Left lung (tissue), 4 donors: ENCODE measurements at regions not wholly inside any gene's neighbourhood (a gene's known extent, or its start where the extent isn't known, plus 50 kb on each side); places are given as distances from the start of the nearest gene placed in this dataset.

Experiments
- ATAC-seq: fragments of 200-7000 bp; cut with Tn5 transposase; one replicate; pipeline ENCODE4 v1.9.1; 2020; ENCODE audit warnings: moderate library complexity
- DNase-seq, 4 donors: peaks; one replicate each; pipeline ENCODE4 v3.0.0-alpha.2; 2013 to 2020
- H3K27ac ChIP-seq, 2 donors: fragments of 200-600 bp; sonication (generic) in 1 of 2; one replicate each; pipeline versions ENCODE4 v1.5.0 to v1.8.0; 2020 to 2021
- H3K27me3 ChIP-seq, 2 donors: fragments of 200-600 bp; sonication (generic) in 1 of 2; one replicate each; pipeline versions ENCODE4 v1.5.0 to v1.8.0; 2020 to 2021
- H3K36me3 ChIP-seq, 2 donors: fragments of 200-600 bp; sonication (generic) in 1 of 2; one replicate each; pipeline versions ENCODE4 v1.5.0 to v1.8.0; 2020 to 2021
- H3K4me1 ChIP-seq, 2 donors: fragments of 200-600 bp; one replicate each; pipeline ENCODE4 v1.8.0; 2021
- H3K4me3 ChIP-seq, 2 donors: fragments of 200-600 bp; sonication (generic) in 1 of 2; one replicate each; pipeline versions ENCODE4 v1.5.0 to v1.8.0; 2020 to 2021; ENCODE audit warnings: mild to moderate bottlenecking in 1 of 2
- H3K9me3 ChIP-seq, 2 donors: fragments of 200-600 bp; sonication (generic) in 1 of 2; one replicate each; pipeline versions ENCODE4 v1.5.0 to v1.8.0; 2020 to 2021
- intact Hi-C, 2 donors: fragments of 100-400 bp; cut with DNase I; formaldehyde crosslinking; loops; one replicate each; pipeline versions ENCODE4 v1.11.2 to v1.14.2; 2022
- TF ChIP-seq, protein P1 (sequence below), 2 donors: fragments of 200-600 bp; sonication (generic) in 1 of 2; IDR thresholded peaks; one replicate each; pipeline versions ENCODE4 v1.5.0 to v1.8.0; 2021; ENCODE audit warnings: antibody characterized with exemption in 2 of 2
- donor health status: DM: no; HTN: yes; CAD: no.
- donor health status: DM: no; HTN: no; CAD: no.

DNA sequence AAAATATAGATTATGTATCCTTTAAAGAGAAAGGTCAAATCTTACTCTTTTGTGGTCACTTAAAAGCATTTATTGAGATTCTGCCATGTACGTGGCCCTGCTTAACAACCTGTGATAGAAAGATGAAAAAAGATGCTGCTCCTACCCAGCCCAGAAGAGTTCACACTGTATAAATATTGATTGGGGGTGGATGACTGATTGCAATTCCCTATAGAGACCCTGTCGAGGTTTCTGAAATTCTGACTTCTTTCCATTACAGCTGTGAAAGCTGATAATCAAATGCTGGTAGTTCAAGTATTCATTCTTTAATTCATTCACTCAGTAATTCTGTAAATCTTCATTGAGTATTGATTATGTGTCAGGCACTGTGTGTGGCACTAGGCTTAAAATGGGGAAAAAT is 114.1 kb upstream of the CHL1 start:
- no peak overlapping the region for H3K4me3 ChIP-seq
- intact Hi-C loops: no loop called here
- no peak for ATAC-seq

DNA sequence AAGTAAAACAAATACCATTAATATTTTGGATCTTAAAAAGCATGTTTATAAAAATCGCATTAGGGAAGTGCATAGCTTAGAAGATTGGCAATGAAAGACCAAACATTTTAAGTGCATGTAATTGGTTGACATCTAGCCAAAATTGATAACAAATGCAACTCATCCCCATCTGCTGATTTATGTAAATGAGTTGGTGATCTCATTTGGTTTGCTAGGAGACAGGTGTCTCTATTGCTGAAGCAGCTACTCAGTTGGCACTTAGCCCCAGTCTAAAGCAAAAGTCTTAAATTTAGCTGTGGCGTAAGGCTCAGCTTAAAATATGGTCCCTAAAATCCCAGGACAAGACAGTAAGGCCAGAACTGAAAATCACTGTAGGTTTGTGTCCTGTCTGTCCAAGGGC is 113.5 kb upstream of the CHL1 start:
- Histone ChIP-seq H3K36me3 (no peaks in the 10 kb centered on the region), H3K27me3 (no peaks in the 10 kb centered on the region), H3K4me3 (no peak overlapping the region), H3K9me3 (no peaks in the 10 kb centered on the region), H3K27ac (no peak overlapping the region), H3K4me1 (no peaks in the 10 kb centered on the region)
- intact Hi-C loops: no loop called here
- TF ChIP-seq, protein P1, sequence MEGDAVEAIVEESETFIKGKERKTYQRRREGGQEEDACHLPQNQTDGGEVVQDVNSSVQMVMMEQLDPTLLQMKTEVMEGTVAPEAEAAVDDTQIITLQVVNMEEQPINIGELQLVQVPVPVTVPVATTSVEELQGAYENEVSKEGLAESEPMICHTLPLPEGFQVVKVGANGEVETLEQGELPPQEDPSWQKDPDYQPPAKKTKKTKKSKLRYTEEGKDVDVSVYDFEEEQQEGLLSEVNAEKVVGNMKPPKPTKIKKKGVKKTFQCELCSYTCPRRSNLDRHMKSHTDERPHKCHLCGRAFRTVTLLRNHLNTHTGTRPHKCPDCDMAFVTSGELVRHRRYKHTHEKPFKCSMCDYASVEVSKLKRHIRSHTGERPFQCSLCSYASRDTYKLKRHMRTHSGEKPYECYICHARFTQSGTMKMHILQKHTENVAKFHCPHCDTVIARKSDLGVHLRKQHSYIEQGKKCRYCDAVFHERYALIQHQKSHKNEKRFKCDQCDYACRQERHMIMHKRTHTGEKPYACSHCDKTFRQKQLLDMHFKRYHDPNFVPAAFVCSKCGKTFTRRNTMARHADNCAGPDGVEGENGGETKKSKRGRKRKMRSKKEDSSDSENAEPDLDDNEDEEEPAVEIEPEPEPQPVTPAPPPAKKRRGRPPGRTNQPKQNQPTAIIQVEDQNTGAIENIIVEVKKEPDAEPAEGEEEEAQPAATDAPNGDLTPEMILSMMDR (IDR thresholded peaks at IDR 0.05): no peak
- ATAC-seq: no peak
- DNase-seq: no peak

More for the DNA sequence above, 114.1 kb upstream of the CHL1 start:
- H3K9me3 ChIP-seq: no peaks in the 10 kb centered on the region
- no peaks in the 10 kb centered on the region for H3K27me3 ChIP-seq
- DNase-seq: no peak
- H3K36me3 ChIP-seq: no peaks in the 10 kb centered on the region
- TF ChIP-seq, protein P1 (IDR thresholded peaks at IDR 0.05): no peak
- H3K4me1 ChIP-seq: no peaks in the 10 kb centered on the region
- H3K27ac ChIP-seq: no peak overlapping the region

DNA sequence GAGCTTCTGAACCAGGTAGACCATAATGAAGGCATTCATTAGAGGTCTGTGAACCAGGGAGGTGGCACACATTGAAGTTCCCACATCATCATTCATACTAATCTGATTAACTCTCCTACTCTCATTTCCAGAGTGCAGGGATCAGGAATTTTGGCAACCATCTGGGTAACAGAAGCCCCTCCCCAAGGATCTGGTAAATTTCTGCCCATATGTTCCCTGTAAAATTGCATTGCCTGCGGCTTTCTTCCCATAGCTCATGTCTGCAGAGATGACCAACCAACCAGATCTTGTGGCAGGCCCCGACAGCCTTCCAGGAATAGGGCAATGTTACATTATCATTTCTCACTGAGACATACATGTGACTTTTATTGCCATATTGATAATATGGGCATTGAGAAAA is 111.4 kb upstream of the CHL1 start:
- Histone ChIP-seq H3K9me3 (no peaks in the 10 kb centered on the region), H3K27me3 (no peaks in the 10 kb centered on the region), H3K36me3 (no peaks in the 10 kb centered on the region), H3K27ac (no peak overlapping the region), H3K4me1 (no peaks in the 10 kb centered on the region), H3K4me3 (no peak overlapping the region)
- no peak for DNase-seq
- intact Hi-C loops: no loop called here
- TF ChIP-seq, protein P1 (IDR thresholded peaks at IDR 0.05): no peak
- ATAC-seq: no peak

DNA sequence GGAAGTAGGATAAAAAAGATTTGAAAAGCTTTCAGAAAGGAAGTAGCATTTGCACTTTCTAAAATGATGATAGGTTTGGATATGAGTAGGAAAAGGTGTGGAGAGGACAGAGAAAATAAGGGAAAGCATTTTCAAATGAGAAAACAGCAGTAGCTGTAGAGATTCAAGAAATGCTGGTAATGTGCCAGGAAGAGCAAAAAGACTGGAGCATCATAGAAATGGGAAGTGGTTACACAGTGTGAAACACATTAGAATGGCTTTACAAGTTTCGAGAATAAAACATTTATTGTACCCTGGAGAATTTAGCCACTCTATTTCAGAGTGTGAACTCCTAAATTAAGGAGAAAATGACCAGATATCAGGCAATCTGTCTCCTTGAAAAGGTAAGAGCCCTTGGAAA is 108.3 kb upstream of the CHL1 start:
- TF ChIP-seq, protein P1 (IDR thresholded peaks at IDR 0.05): no peak
- Histone ChIP-seq H3K4me1 (no peaks in the 10 kb centered on the region), H3K36me3 (no peaks in the 10 kb centered on the region), H3K9me3 (no peaks in the 10 kb centered on the region), H3K27ac (no peak overlapping the region), H3K4me3 (no peak overlapping the region), H3K27me3 (no peaks in the 10 kb centered on the region)
- intact Hi-C loops: no loop called here
- DNase-seq (no peak), ATAC-seq (no peak)

DNA sequence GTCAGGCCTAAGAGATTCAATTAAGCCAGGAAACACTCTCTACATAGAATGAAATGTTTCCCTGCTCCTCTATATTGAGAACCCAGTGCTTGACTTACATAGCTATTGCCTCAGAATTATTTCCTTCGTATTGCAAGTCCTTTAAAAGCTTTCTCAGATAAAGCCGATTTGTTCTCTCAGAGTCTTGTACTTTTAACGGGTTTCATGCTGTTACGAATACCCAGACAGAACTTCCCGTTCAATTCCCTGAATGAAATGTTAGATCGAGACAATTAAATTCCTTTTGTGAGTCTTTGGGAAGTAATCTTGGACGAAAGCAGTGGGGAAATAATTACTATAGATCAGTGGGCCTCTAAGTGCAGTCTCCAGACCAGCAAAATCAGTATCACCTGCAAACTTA is 102.8 kb upstream of the CHL1 start:
- TF ChIP-seq, protein P1 (IDR thresholded peaks at IDR 0.05): no peak
- H3K27ac ChIP-seq: no peak overlapping the region
- ATAC-seq: no peak
- no peaks in the 10 kb centered on the region for H3K4me1 ChIP-seq
- no peak overlapping the region for H3K4me3 ChIP-seq
- H3K9me3 ChIP-seq: peaks cover 0 to 2% of the 10 kb centered on the region in 2 donors
- intact Hi-C loops: no loop called here
- no peak for DNase-seq
- H3K27me3 ChIP-seq: no peaks in the 10 kb centered on the region
- no peaks in the 10 kb centered on the region for H3K36me3 ChIP-seq
